ENCODE measurements at regions not wholly inside any gene's neighbourhood (a gene's known extent, or its start where the extent isn't known, plus 50 kb on each side); places are given as distances from the start of the nearest gene placed in this dataset.
A peak's percentile ranks its signal among the peaks of the same experiment; 100 is the strongest.

GRCh38 chr21:43348801-43349261 lies 78.1 kb downstream of the SIK1 start:
- H3K4me3 ChIP-seq (ENCODE audit: low read depth, low read length), result no peak overlapping the region
- in situ Hi-C loops (cut with HindIII; ENCODE audit: low sequenced_read_pairs), result no loop called here
- DNase-seq (ENCODE audit: low read depth, low spot score), result no peak
- TF ChIP-seq CTCF (IDR thresholded peaks at IDR 0.05; ENCODE audit: low read depth, low read length), result no peak

DNA sequence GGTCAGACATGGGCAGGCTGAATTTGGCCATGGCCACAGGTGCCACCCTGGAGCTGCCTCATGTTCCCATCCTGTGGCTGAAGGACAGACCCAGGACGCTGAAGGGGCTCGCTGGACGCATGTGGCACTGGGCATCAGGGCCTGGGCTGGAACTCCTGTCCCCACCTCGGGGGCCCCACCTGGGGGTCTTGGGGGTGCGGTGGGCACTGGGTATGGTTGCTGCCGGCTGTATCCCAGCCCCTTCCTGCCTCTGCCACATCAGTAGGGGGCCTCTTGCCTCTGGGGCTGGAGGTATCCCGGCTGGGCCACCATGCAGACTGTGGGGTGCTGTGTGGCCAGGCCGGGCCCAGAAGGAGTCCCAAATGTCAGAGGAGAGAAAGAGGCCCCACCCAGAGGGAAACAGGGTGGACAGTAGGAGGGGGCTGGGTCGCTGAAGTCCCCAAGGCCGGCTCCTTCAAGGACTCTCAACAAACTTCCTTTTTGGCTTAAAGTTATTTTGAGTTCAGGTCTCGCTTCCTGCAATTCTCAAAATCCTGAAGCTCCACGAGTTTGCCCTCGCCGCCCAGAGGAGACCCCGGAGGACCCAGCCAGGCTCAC lies 78.7 kb downstream of the SIK1 start:
- TF ChIP-seq CTCF (IDR thresholded peaks at IDR 0.05; ENCODE audit: low read depth, low read length), result no peak
- no peak overlapping the region for H3K4me3 ChIP-seq (ENCODE audit: low read depth, low read length)
- DNase-seq (ENCODE audit: low read depth, low spot score), result no peak
- in situ Hi-C loops (cut with HindIII; ENCODE audit: low sequenced_read_pairs), result no loop called here

DNA sequence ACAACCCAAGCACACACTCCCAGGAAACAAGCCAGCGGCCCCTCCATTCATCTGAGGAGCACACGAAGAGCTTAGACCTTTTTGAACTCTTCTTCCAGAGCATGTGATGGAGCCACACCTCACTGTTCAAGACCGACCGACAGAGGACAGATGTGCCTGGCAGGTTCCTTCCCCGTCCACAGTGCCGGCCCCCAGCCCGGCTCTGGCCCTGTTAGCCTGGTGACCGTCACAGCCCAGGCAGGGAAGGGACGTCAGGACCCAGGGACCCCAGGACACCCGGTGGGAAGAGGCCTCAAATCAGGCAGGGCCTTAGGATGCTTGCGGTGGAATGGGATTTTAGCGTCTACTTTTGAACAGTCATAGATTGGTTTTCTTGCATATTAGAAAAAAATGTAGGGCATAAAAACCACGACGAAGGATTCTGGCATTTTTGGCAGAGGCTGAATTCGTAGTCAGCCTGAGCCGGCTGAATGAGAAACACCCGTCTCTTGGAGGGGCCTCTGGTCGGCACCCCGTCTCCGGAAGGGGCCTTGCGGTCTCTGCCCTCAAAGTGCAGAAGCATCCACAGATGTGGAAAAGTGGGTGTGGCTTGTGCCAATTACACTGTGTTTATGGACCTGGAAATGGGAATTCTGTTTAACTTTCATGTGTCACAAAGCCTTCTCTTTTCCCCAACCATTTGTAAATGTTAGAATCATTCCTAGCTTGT lies 79.3 kb downstream of the SIK1 start:
- in situ Hi-C loops (cut with HindIII; ENCODE audit: low sequenced_read_pairs), result no loop called here
- H3K4me3 ChIP-seq (ENCODE audit: low read depth, low read length), result no peak overlapping the region
- no peak for TF ChIP-seq CTCF (IDR thresholded peaks at IDR 0.05; ENCODE audit: low read depth, low read length)
- DNase-seq (ENCODE audit: low read depth, low spot score), result no peak

DNA sequence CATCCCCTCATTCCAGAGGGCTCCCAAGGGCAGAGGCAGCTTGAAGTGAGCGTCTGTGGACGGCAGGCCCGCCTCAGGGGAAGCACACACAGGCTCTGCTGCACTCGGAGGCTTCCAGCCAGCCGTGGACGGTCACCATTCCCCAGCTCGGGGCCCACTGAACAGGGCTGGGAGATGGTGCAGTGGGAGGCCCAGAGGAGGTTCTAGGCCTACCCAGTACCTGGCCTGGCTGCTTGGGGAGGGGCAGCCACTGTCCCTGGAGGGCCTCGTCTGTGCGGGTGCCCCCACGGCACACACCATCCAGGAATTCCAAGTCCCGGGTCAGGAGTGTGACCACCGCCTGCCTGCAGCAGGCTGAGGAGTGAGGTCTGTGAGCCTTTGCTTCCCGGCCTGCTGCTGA lies 80.4 kb downstream of the SIK1 start:
- DNase-seq (ENCODE audit: low read depth, low spot score), result no peak
- in situ Hi-C loops (cut with HindIII; ENCODE audit: low sequenced_read_pairs), result no loop called here
- no peak overlapping the region for H3K4me3 ChIP-seq (ENCODE audit: low read depth, low read length)
- no peak for TF ChIP-seq CTCF (IDR thresholded peaks at IDR 0.05; ENCODE audit: low read depth, low read length)

DNA sequence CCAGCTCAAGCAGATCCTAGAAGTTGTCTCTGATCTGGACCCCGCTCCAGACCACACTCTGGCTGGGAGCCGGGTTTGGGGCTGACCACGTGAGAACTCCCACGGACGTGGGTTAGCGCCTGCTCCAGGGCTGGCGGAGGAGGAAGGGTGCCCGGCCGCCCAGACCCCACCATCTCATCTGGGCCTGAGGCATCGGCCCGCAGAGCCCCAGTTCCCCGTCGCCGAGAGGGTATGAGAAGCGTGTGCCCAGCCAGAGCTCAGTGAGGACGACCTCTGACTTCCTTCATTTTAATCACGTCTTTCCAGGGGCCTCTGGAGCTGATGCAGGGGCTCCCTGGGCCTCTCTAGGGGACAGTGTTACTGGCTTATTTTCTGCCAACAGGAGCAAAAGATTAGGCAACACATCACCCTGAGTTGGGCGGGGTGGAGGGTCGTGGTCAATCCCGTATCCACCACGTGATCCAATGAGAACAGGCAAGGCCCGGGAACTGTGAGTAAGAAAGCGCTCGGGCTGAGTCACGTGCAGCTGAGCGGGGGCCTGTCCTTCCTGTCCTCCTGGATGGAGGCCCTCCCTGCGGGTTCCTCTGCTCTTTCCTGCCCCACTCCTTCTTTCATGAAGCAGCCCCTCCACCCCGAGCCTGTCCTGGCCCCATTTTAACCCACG lies 81.1 kb downstream of the SIK1 start:
- H3K4me3 ChIP-seq (ENCODE audit: low read depth, low read length), result no peak overlapping the region
- TF ChIP-seq CTCF (IDR thresholded peaks at IDR 0.05; ENCODE audit: low read depth, low read length), result no peak
- DNase-seq (ENCODE audit: low read depth, low spot score), result peak; percentile 48
- in situ Hi-C loops (cut with HindIII; ENCODE audit: low sequenced_read_pairs), result no loop called here

DNA sequence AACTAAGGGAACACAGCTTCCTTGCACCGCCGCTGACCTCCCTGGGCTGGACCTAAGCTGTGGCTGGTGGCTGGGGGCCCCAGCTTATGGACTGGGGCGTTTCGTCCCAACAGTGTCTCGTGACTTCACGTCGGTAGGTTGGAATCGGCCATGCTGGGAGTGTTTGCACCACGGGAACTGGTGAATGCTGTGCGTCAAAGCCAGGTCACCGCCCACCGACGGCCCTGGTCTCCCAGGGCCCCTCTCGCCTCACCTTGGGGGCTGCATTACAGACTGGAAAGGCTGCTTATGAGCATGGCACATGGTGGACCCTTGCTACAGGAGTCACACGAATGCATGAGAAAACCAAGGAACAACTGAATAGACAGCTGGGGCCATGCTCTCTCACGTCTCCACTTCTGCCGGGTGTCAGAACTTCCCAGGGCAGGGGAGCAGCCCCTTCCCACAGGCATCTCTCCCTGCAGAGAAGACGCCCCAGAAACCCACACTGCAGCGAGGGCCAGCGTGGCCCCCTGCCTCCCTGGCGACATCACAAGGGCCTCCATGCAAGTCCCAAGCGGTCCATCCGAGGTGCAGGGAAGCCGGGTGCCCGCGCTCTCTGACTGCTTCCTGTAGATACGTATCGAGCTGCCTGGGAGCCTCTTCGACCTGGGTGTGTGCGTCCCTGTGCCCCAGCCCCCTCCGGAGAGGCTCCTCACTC lies 81.7 kb downstream of the SIK1 start:
- TF ChIP-seq CTCF (IDR thresholded peaks at IDR 0.05; ENCODE audit: low read depth, low read length), result no peak
- in situ Hi-C loops (cut with HindIII; ENCODE audit: low sequenced_read_pairs), result no loop called here
- no peak for DNase-seq (ENCODE audit: low read depth, low spot score)
- H3K4me3 ChIP-seq (ENCODE audit: low read depth, low read length), result no peak overlapping the region

All from astrocyte of the spinal cord (primary cell).